ENCODE measurements at regions not wholly inside any gene's neighbourhood (a gene's known extent, or its start where the extent isn't known, plus 50 kb on each side); places are given as distances from the start of the nearest gene placed in this dataset.
"Not testable (repeated sequence)": the region's sequence is repeated elsewhere in the genome, so short reads cannot be mapped to it uniquely, and the experiment has no call there.

- no peak for DNase-seq
Measured at GRCh38 chr18:2147476-2148230, 423.7 kb downstream of the METTL4 start.

DNA sequence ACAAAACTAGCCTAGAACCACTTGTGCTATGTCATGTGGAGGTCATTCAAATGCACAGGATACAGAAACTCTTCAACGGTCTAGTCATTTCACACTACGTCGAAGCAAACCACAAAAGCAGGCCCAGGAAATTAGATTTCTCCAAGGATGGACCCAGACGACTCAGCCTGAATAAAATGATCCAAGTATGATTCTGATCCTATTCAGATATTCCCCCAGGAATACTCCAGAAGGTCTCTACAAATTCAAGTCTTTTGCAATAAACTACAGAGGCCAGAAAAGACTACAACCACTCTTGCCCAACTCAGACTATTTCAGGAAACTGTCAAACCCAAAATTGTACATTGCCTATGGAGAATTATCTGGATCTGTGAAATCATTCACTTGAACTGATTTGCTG, 422.5 kb downstream of the METTL4 start:
- DNase-seq = no peak

DNA sequence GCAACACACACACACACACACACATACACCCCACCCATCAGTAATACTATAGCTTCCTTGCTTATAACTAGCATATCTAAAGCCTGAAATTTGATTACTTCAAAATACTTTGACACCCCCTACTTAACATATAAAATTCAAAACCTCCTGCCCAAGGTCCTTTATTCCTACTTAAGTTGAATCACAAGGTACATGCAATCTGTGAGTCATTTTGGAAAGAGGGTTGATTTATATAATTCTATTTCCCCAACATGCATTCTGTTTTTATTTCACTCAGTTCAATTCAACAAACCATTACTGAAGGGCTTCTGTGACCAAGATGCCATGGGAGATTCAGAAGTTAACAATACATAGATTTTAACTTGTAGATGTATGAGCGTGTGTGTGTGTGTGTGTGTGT, 420.7 kb downstream of the METTL4 start:
- no peak for DNase-seq

- DNase-seq = no peak
Measured at GRCh38 chr18:2154278-2154677, 417.0 kb downstream of the METTL4 start.

DNA sequence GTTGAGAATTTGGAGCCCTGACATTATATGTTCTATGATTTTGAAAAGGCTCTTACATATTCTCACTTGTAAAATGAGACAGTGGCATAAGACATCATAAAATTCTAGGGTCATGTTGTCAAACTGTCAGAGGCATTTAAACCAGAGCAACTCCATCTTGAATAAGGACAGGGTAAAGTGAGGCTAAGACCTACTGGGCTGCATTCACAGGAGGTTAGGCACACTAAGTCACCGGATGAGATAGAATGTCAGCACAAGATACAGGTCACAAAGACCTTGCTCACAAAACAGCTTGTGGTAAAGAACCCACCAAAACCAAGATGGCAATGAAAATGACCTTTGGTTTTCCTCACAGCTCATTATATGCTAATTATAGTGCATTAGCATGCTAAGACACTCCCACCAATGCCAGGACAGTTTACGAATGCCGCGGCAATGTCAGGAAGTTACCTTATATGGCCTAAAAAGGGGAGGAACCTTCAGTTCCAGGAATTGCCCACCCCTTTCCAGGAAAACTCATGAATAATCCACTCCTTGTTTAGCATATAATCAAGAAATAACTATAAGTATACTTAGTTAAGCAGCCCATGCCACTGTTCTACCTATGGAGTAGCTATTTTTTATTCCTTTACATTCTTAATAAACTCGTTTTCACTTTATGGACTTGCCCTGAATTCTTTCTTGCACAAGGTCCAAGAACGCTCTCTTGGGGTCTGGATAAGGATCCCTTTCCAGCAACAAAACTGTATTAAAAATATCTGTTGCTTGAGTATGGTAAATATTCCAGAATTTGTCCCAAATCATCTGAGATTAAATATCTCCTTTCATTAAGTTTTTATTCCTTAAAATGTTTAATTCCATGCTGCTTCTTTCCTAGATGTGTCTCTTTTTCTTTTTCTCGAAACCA, 406.4 kb downstream of the METTL4 start:
- no peak for DNase-seq

GRCh38 chr18:2166876-2167275, 404.4 kb downstream of the METTL4 start:
- not testable (repeated sequence) for DNase-seq

GRCh38 chr18:2168022-2168421, 403.3 kb downstream of the METTL4 start:
- DNase-seq = no peak

GRCh38 chr18:2169656-2170055, 401.6 kb downstream of the METTL4 start:
- no peak for DNase-seq

- DNase-seq = no peak
Measured at GRCh38 chr18:2171840-2172625, 399.3 kb downstream of the METTL4 start.

- no peak for DNase-seq
Measured at GRCh38 chr18:2172881-2173280, 398.4 kb downstream of the METTL4 start.

DNA sequence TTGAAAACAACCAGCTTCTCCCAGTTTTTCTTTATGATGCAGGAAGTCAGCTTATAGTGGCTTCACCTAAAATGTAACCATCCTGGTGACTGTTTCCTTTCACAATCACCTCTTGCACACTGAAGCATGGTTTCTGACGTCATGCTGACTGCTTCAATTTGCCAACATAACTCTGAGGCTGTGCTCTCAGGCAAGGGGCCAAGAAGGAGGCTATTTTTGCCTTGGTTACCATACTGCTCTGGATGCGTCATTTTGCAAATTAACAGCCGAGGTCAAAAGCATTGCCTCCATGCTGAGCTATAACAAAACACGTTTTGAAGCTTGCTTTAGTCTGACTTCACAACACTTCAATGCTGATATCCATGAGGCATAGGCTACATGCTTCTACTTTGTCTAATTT, 397.8 kb downstream of the METTL4 start:
- DNase-seq = no peak

GRCh38 chr18:2178036-2178435, 393.3 kb downstream of the METTL4 start:
- no peak for DNase-seq

DNA sequence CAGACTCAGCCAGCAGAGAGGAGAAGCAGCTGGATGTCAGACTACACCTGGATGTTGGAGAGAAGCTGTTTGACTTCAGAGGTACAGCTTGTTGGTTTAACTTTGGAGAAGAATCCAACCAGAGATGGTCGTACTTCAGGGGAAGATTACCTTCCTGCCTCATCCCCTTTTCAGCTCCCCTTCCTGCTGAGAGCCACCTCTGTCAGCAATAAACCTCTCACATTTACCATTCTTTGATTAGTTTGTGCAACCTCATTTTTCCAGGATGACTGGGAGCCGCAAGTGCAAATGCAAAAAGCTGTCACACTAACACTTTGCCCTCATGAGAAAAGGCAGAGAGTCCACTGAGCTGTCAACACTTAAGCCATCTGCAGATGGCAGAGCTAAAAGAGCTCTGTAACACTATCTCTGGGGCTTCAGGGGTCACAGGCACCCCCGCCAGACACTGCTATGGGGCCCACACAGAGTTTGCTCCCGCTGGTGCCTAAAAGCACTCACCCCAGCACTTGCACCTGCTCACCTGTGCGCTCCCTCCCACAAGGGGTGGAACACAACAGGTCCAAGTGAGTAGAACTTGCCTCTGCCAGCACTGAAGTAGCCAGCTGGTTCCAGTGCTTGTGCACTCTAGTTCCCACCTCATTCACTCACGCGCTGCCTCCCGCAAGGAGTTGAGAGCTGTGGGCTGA, 391.7 kb downstream of the METTL4 start:
- no peak for DNase-seq

DNA sequence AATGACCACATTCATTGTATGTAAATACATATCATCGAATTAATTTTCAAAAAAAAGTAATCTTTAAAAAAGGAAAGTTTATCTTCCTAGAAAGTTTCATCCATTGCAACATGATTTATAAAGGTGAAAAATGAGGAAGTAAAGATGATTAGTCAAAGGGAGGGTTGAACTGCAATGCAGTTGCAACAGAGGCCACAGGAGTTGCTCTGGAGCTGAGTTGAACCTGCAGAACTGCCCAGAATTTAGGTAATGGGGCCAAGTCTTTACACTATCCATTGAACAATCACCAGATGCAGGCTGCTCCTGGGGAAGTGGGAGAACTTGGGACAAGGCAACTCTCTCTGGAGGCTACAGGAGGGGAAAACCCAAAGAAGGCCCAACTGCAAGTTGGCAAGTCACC, 390.7 kb downstream of the METTL4 start:
- DNase-seq = no peak

DNA sequence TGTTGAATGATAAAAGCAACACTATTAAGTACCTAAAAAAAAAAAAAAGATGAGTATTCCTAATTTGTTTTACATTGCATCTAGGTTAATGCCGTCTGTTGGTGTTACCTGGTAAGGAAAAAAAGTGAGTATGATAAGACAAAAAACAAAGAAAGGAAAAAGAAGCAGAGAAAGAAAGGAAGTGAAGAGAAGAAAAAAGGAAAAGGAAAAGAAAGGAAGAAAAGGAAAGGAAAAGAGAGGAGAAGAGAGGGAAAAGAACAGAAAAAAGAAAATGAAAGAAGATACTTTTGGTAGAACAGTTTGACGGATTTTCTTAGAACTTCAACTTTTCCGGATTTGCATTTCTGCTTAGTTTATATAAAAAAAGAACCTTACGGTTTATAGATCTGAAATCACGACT, 387.9 kb downstream of the METTL4 start:
- no peak for DNase-seq

GRCh38 chr18:2186967-2187366, 384.3 kb downstream of the METTL4 start:
- DNase-seq = no peak

GRCh38 chr18:2188258-2188657, 383.0 kb downstream of the METTL4 start:
- no peak for DNase-seq

- no peak for DNase-seq
Measured at GRCh38 chr18:2191180-2191790, 380.0 kb downstream of the METTL4 start.

DNA sequence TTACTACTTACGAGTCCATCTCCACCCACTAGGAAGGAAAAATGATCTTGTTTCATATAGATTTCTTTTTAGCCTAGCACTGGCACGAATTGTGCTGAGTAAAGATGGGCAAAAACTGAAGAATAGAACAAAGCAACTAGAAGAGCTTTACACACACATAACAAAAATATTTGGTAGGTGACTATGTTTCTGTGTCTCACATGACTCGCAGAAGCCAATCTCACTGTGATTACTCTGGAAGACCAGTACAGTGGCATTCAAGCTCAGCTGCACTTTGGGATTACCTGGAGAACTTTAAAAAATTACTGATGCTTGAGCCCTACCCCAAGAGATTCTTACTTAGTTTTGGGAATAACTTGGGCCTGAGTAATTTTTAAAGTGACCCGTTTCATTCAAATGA, 378.7 kb downstream of the METTL4 start:
- DNase-seq = no peak

GRCh38 chr18:2197946-2198345, 373.4 kb downstream of the METTL4 start:
- no peak for DNase-seq

- DNase-seq = no peak
Measured at GRCh38 chr18:2199060-2199459, 372.2 kb downstream of the METTL4 start.

DNA sequence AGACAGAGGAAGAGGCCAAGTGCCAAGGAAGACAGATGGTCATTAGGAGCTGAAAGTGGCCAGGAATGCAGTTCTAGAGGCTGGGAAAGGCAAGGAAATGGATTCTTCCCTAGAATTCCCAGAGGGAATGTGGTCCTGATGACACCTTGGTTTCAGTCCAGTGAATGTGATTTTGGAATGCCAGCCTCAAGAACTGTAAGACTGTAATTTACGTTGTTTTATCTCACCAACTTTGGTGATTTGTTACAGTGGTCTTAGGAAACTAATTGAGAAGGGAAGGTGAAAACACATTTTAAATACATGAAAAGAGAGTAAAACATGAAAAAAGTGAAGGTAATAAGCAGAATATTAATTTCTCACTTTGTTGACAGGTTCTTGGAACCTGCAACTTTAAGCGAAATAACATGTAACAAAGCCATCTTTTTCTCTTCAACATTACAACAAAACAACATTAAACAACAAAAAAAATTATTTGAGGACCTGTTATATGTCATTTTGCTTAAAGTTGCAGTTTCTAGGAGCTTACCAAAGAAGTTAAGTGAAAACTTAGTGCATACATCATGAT, 370.2 kb downstream of the METTL4 start:
- no peak for DNase-seq
